ENCODE measurements at regions not wholly inside any gene's neighbourhood (a gene's known extent, or its start where the extent isn't known, plus 50 kb on each side); places are given as distances from the start of the nearest gene placed in this dataset.

GRCh38 chr3:99352811-99353210, 285.6 kb upstream of the COL8A1 start:
- TF ChIP-seq EZH2 (IDR thresholded peaks at IDR 0.05; ENCODE audit: borderline replicate concordance, insufficient read depth, low read length, poor library complexity, severe bottlenecking) (no peak), CTCF (IDR thresholded peaks at IDR 0.05; ENCODE audit: poor library complexity, severe bottlenecking) (no peak), REST (IDR thresholded peaks at IDR 0.05; ENCODE audit: borderline replicate concordance) (no peak), POLR2AphosphoS5 (IDR thresholded peaks at IDR 0.05) (no peak), RAD21 (conservative IDR thresholded peaks at IDR 0.05) (no peak), MXI1 (conservative IDR thresholded peaks at IDR 0.05; ENCODE audit: poor library complexity, severe bottlenecking) (no peak), EP300 (conservative IDR thresholded peaks at IDR 0.05; ENCODE audit: poor library complexity, severe bottlenecking) (no peak)

All from neural cell (in vitro differentiated cells).